ENCODE measurements at regions not wholly inside any gene's neighbourhood (a gene's known extent, or its start where the extent isn't known, plus 50 kb on each side); places are given as distances from the start of the nearest gene placed in this dataset.

DNA sequence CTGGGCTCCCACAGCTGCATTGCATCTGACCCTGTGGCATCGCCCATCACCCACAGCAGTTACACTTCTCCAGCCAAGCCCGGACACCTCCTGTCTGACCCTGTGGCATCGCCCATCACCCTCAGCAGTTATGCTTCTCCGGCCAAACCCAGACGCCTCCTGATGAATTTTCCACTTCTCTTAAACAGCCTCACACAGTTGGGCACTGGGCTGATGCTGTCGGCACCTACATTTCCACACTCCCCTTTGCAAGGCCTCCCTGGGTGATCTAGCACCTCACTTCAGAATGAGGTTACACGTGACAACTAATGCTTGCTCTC lies 175.2 kb upstream of the ARID1B start:
- intact Hi-C loops (cut with DNase I), result no loop called here
- Histone ChIP-seq H3K9me3 (peaks cover 0 to 5% (median 0%) of the 10 kb centered on the region in 12 donors), H3K4me3 (no peak overlapping the region), H3K27me3 (no peaks in the 10 kb centered on the region), H3K27ac (no peak overlapping the region), H3K4me1 (peaks cover 0 to 10% (median 0%) of the 10 kb centered on the region in 12 donors), H3K36me3 (no peaks in the 10 kb centered on the region)
- TF ChIP-seq POLR2A (IDR thresholded peaks at IDR 0.05), result no peak
- TF ChIP-seq, protein P1, sequence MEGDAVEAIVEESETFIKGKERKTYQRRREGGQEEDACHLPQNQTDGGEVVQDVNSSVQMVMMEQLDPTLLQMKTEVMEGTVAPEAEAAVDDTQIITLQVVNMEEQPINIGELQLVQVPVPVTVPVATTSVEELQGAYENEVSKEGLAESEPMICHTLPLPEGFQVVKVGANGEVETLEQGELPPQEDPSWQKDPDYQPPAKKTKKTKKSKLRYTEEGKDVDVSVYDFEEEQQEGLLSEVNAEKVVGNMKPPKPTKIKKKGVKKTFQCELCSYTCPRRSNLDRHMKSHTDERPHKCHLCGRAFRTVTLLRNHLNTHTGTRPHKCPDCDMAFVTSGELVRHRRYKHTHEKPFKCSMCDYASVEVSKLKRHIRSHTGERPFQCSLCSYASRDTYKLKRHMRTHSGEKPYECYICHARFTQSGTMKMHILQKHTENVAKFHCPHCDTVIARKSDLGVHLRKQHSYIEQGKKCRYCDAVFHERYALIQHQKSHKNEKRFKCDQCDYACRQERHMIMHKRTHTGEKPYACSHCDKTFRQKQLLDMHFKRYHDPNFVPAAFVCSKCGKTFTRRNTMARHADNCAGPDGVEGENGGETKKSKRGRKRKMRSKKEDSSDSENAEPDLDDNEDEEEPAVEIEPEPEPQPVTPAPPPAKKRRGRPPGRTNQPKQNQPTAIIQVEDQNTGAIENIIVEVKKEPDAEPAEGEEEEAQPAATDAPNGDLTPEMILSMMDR (IDR thresholded peaks at IDR 0.05), result no peak
- peak in 1 of 5 donors; percentile 32 for DNase-seq
- ATAC-seq, result no peak
- WGBS, 4 donors, result 63 to 69% (median 65%) methylated on average over 7 of the region's 7 CpGs

DNA sequence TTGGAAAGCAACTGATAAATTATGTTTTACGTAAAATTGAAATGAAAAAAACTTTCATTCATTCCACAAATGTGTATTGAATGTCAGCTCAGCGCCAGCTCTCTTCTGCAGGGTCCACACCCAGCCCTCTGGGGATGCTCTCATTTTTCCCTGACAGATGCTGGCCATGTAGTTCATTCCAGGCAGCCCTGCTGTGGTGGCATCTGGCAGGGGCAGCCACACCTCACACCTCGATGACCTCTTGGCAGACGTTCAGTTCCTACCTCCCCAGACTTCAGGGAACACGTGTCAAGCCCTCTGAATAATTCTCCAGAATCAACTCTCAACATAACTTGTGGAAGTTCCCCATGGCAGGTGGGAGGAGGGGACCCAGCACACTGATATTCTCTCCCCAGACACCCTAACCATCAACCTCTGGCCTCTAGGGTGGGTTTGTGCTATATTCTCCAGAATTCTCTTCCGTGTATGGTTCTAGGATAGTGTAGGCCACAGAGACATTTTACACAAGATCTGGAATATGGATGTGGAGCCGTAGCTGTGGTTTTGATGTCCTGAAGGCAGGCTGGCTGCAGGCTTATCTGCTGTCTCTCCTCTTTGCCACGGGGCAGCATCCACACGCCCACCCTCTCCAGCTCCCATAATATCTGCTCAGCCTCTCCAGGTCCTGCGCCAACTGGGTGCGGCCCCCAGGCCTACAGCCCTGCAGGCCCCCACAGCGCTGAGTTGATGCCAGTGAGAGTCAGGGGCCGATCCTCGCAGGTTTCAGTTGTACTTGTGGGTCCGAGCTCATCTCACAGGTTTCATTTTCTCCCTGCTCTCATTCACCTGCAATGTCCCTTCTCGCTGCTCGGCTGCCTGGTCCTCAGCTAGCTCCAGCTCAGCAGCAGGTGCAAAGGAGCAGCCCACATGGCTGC lies 175.8 kb upstream of the ARID1B start:
- intact Hi-C loops (cut with DNase I), result no loop called here
- Histone ChIP-seq H3K27me3 (no peaks in the 10 kb centered on the region), H3K4me1 (peaks cover 0 to 10% (median 0%) of the 10 kb centered on the region in 12 donors), H3K4me3 (no peak overlapping the region), H3K9me3 (peaks cover 0 to 5% (median 0%) of the 10 kb centered on the region in 12 donors), H3K36me3 (no peaks in the 10 kb centered on the region), H3K27ac (peak overlapping the region in 2 of 12 donors; percentile 28 to 40)
- no peak for DNase-seq
- WGBS, 4 donors, result 81 to 87% (median 85%) methylated on average over 17 of the region's 17 CpGs
- no peak for TF ChIP-seq POLR2A (IDR thresholded peaks at IDR 0.05)
- TF ChIP-seq, protein P1 (IDR thresholded peaks at IDR 0.05), result no peak
- peak in 1 of 4 donors; percentile 29 for ATAC-seq

DNA sequence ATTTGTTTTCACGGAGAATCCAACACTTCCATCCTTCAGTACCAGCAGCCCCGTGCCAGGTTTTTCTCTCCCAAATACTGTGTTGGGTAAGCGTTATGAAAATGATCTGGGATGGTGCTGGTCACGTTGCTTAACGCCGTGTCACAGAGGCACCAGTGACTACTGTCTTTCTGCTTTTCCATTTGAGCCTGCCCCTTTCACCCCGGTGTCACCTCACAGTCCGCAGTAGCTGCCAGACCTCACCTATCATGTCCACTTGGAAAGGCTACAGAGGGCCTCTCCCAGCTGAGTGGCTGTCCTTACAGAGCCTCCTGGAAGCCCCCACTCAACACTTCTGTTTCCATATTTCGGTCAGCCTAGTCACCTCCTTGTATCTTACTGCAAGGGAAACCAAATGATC lies 176.5 kb upstream of the ARID1B start:
- Histone ChIP-seq H3K27me3 (no peaks in the 10 kb centered on the region), H3K27ac (peak overlapping the region in 7 of 12 donors; percentile 4 to 69 (median 28)), H3K9me3 (peaks cover 0 to 5% (median 0%) of the 10 kb centered on the region in 12 donors), H3K4me1 (peaks cover 0 to 10% (median 0%) of the 10 kb centered on the region in 12 donors), H3K36me3 (no peaks in the 10 kb centered on the region), H3K4me3 (no peak overlapping the region)
- intact Hi-C loops (cut with DNase I), result no loop called here
- ATAC-seq (no peak), DNase-seq (peak in 2 of 5 donors; percentile 17 to 50)
- TF ChIP-seq POLR2A (IDR thresholded peaks at IDR 0.05), result no peak
- TF ChIP-seq, protein P1 (IDR thresholded peaks at IDR 0.05), result no peak
- 81 to 85% (median 85%) methylated on average over 9 of the region's 9 CpGs for WGBS, 4 donors

DNA sequence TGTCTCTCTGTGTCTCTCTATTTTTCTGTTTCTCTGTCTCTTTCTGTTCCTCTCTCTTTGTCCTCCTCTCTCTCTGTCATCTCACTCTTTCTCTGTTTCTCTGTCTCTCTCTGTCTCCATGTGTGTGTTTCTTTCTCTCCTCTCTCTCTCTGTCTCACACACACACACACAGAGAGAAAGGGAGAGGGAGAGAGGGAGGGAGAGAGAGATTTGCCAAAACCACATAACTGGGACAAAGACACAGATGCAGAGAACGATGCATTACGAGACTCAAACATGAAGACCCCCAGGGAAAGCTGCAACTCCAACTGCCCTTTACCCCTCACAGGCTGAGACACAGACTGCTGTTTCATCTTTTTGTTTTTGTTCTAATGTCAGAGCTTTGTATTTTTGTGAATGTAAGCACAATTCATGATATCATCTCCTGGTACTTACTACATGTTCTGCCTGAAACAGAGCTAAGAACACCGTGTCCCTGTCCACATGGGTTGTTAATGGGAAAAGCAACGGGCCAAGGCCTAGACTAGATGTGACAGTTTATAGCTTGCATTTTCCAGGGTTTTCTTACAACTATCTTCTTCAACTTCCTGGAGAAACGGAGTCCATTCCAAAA lies 177.1 kb upstream of the ARID1B start:
- DNase-seq (no peak), ATAC-seq (peak; percentile 55 to 88 (median 70))
- TF ChIP-seq, protein P1 (IDR thresholded peaks at IDR 0.05), result no peak
- no peak for TF ChIP-seq POLR2A (IDR thresholded peaks at IDR 0.05)
- Histone ChIP-seq H3K36me3 (no peaks in the 10 kb centered on the region), H3K4me1 (peaks cover 0 to 10% (median 0%) of the 10 kb centered on the region in 12 donors), H3K4me3 (no peak overlapping the region), H3K9me3 (peaks cover 0 to 5% (median 0%) of the 10 kb centered on the region in 12 donors), H3K27me3 (no peaks in the 10 kb centered on the region), H3K27ac (peak overlapping the region in 10 of 12 donors; percentile 4 to 69 (median 22))
- intact Hi-C loops (cut with DNase I), result no loop called here
- WGBS, 4 donors, result 59 to 79% (median 68%) methylated on average over 5 of the region's 5 CpGs
